NCI-H2227 (cell line): ENCODE measurements at regions not wholly inside any gene's neighbourhood (a gene's known extent, or its start where the extent isn't known, plus 50 kb on each side); places are given as distances from the start of the nearest gene placed in this dataset.
A peak's percentile ranks its signal among the peaks of the same experiment; 100 is the strongest.
"Not testable (repeated sequence)": the region's sequence is repeated elsewhere in the genome, so short reads cannot be mapped to it uniquely, and the experiment has no call there.

ENCODE experiments used
- DNase-seq: peaks from one replicate; lab custom pipeline; 2025; ENCODE audit not compliant: unreplicated experiment; lab: John Stamatoyannopoulos, UW

- no peak for DNase-seq
These were observed 70.3 kb upstream of the SMAD3 start for GRCh38 chr15:66994927-66995656.

GRCh38 chr15:66996094-66996493 is 69.3 kb upstream of the SMAD3 start:
- DNase-seq: no peak

- no peak for DNase-seq
These were observed 68.2 kb upstream of the SMAD3 start for GRCh38 chr15:66997212-66997611.

GRCh38 chr15:66998234-66998633 is 67.2 kb upstream of the SMAD3 start:
- DNase-seq: not testable (repeated sequence)

GRCh38 chr15:66999046-66999968 is 66.1 kb upstream of the SMAD3 start:
- no peak for DNase-seq

- no peak for DNase-seq
These were observed 64.5 kb upstream of the SMAD3 start for GRCh38 chr15:67000896-67001295.

- no peak for DNase-seq
These were observed 63.0 kb upstream of the SMAD3 start for GRCh38 chr15:67002368-67002767.

GRCh38 chr15:67003586-67003985 is 61.8 kb upstream of the SMAD3 start:
- no peak for DNase-seq

- DNase-seq: no peak
These were observed 61.3 kb upstream of the SMAD3 start for GRCh38 chr15:67004142-67004541.

- DNase-seq: no peak
These were observed 60.0 kb upstream of the SMAD3 start for GRCh38 chr15:67005294-67005996.

GRCh38 chr15:67006083-67007065 is 59.0 kb upstream of the SMAD3 start:
- DNase-seq: no peak

GRCh38 chr15:67009576-67010569 is 55.5 kb upstream of the SMAD3 start:
- no peak for DNase-seq

- DNase-seq: peak; percentile 28
These were observed 54.3 kb upstream of the SMAD3 start for GRCh38 chr15:67010898-67011616.

- DNase-seq: no peak
These were observed 53.8 kb upstream of the SMAD3 start for GRCh38 chr15:67011617-67012005.

- DNase-seq: no peak
These were observed 51.7 kb upstream of the SMAD3 start for GRCh38 chr15:67013696-67014095.
